GM21737 (cell line): ENCODE measurements at regions not wholly inside any gene's neighbourhood (a gene's known extent, or its start where the extent isn't known, plus 50 kb on each side); places are given as distances from the start of the nearest gene placed in this dataset.
"Not testable (repeated sequence)": the region's sequence is repeated elsewhere in the genome, so short reads cannot be mapped to it uniquely, and the experiment has no call there.

ENCODE experiments used
- ATAC-seq: cut with Tn5 transposase; IDR thresholded peaks from one replicate; pipeline ENCODE4 v1.9.1; 2021; ENCODE audit warnings: mild to moderate bottlenecking, moderate library complexity; ENCODE audit not compliant: unreplicated experiment

DNA sequence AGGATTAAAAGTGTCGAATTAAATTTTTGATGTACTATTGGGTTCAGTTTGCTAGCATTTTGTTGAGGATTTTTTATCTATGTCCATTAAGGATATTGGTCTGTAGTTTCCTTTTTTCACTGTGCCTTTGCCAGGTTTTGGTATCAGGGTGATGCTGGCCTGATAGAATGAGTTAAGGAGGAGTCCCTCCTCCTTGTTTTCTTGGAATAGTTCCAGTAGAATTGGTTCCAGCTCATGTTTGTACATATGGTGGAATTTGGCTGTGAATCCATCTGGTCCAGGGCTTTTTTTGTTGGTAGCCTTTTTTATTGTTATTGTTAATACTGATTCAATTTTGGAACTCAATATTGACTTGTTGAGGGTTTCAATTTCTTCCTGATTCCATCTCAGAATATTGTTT, 141.8 kb downstream of the SIM1 start:
- ATAC-seq: no peak

DNA sequence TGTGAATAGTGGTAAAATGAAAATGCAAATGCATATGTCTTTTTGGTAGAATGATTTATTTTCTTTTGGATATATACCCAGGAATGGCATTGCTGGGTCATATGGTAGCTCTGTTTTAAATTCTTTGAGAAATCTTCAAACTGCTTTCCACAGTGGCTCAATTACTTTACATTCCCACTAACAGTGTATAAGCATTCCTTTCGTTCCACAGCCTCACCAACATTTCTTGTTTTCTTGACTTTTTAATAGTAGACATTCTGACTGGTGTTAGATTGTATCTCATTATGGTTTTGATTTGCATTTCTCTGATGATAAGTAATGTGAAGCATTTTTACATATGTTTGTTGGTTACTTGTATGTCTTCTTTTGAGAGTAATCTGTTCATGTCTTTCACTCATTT, 144.0 kb downstream of the SIM1 start:
- no peak for ATAC-seq

DNA sequence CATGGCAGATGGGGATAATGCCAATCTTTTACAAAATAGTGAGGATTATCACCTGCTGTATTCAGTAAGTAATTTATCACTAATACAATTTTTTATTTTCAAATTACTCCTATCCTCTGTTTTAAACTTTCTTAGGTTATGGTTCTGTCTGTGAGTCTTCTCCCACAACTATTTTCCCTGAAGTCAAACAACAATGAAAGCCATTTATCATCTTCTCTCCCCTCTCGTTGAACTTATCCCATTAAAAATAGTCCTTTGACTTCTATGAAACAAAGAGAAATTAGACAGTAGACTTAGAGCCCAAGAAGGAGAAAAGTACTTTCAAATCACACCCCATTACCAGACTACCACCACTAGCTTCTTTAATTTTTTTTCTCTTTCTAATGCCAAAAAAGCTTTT, 147.7 kb downstream of the SIM1 start:
- no peak for ATAC-seq

DNA sequence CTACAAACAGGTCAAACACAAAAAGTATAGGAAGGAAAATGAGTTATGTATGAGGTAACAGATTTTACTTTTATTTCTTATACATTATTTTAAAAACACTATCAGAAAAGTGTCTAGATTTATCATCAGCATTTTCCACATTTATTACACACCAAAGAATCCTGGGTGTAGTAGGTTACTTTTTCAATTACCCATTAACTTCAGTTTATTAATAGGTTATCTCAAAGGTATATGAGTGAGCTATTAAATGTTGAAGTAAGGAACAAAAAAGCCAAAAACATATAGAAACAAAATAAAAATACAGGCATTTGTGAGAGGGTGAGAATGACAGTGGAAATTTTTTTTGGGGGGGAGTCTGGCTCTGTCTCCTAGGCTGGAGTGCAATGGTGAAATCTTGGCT, 150.5 kb downstream of the SIM1 start:
- ATAC-seq: no peak

DNA sequence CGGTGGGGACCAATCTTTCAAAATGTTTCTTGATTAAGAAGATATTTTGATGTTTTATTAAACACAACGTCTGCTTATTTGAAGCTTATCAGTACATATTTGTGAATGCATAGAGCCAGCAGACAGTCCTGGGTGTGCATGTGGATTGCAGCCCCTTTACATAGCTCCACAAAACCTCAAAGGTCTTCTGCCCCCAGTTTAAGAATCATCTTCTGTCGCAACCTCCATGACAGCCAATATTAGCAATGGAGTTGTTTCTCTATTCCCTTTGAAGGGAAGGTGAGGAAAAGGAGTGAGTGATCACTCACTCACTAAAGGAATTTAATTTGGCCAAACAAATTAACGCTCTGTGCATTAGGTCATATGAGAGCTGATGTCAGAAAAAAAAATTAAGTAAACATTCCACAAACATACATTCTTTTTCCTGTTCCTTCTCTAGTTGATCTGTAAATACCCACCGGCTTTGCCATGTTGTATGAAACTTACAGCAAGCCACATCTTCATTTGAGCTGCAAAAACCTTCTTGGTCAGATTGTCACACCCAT, 152.9 kb downstream of the SIM1 start:
- ATAC-seq: no peak

DNA sequence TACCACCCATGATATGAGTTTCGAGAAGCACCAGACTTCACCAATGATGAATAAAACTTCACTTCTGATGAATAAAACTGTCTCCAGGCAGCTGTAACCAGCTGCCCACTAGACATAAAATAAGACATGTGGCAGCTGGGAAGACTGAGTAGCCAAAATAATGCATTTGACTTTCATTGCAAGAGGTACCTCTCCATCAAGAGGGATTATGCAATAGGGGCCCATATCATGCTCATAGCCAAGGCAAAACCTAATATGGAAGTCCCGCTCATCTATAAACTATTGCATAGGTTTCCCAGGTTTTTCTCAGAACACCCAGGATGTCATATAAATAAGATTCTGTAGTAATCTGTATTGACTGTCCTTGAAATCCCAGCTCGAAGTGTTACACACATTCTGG, 155.5 kb downstream of the SIM1 start:
- no peak for ATAC-seq

DNA sequence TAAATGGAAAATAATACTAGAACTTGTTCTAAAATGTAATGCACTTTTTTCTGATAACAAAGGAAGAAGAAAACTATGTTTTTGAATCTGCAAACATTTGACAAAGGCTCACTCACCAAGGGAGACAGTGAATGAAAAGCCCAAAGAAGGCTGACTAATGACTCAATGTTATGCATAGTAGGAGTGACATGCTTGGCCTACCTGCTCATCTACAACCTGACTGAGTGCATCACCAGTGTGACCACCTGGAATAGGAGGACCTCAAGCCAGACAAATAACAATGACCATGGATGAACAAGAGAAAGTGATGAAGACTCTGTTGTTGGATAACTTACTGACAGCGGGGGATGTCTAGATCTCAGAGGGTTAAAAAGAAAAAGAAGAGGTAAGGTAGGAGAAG, 157.2 kb downstream of the SIM1 start:
- no peak for ATAC-seq

DNA sequence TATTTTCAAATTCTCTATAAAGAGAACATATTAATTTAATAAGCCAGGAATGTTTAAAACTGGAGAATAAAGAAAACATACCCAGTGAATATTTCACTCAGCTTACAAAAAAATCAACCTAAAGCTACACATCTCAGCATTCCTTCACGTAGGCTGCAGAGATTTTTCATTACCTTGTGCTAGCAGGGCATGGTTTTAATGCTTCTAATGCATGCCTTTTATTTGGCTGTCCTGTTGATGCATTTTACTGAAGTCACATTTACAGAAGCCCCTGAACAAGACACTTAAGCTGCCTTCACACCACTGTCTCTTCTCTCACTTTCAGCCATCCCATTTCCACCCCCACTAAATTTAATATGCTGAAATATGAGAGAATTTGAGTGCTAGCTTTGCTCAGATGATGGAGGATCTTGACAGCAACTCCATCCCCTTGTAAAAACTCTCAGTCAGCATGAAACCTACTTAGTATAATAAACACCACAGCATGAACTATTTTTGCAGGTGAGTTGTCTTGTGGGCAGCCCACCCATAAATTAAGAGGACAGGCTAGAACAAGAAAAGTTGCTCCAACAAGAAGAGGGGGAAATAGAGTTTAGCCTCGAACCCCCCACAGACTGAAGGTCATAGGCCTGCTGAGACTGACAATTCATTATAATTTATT, 159.4 kb downstream of the SIM1 start:
- no peak for ATAC-seq

DNA sequence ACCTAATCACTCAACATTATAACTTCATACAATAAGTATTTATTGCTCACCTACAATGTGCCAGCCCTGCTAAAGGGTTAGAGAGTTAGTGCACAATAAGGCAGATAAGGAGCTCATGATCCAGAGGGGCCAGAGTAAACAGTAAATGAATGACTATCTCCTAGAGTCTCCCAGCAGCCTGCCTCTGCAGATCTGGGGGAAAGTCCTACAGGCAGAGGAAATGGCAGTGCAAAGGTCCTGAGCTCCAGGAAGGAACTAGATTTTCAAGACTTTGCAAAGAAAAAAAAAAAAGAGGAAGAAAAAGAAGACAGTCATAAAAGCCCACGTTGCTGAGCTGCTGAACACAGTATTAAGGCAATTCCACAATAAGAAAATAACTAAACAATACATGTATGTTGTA, 160.1 kb downstream of the SIM1 start:
- no peak for ATAC-seq

DNA sequence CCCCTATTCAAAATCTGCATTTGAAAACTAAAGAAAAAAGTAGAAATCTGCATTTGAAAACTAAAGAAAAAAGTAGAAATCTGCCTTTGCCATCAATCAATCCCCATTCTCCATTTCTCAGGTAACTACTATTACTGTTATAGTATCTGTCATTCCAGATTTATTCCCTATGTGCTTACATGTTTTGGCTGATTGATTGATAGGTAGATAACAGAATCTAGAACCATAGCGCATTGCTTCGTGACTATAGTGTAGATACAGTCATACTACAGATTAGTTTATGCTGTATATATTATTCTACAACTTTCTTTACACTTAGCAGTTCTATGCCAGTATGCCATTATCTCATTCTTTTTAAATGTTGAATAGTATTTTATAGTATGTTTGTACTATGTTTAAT, 163.0 kb downstream of the SIM1 start:
- ATAC-seq: no peak

DNA sequence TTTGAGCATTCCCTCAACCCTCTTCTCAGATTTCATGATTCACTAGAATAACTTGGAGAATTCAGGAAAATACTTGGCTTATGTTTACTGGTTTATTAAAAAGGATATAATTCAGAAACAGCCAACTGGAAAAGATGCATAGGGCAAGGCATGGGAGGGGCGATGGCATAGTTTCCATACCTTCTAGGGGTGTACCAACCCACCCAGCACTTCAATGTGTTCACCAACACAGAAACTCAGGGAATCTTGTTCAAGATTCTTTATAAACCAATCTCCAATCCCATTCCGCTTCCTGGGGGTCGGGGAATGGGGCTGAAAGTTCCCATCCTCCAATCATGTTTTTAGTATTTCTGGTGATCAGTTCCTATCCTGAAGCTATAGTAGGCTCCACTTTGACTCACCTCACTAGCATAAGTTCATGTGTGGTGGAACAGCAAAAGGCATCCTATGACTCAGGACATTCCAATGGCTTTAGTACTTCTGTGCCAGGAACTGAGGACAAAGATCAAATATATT, 164.4 kb downstream of the SIM1 start:
- no peak for ATAC-seq

DNA sequence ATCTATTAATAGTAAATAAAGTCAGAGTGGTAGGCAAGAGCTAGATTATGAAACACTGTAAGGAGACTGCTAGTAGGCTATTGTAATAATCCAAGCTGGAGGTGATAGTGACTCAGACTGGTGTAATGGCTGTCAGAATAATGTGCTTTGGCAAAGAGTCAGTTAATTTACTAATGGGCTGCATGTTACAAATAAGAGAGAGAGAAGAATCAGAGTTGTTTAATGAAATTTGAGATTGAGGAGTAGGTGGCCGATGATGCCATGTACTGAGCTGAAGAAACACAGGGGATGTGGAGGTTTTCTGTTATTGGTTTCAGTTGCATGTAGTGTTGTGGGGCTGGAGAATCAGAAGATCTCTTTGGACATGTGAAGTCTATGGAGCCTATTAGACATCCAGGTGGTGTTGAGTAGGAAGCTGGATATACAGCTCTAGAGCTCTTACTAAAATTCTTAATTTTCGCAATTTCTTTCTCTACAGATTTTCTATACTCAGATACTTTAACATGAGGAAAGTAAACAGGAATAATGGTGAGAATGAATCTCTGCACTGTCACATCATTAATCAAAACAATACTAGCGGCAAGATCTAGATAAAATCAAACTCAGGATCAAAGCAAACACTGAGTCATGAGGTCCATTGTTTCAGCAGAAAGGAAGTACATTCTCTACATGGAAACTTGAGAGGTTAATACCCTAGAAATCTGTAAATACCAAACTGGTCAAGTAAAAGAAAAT, 167.7 kb downstream of the SIM1 start:
- no peak for ATAC-seq

DNA sequence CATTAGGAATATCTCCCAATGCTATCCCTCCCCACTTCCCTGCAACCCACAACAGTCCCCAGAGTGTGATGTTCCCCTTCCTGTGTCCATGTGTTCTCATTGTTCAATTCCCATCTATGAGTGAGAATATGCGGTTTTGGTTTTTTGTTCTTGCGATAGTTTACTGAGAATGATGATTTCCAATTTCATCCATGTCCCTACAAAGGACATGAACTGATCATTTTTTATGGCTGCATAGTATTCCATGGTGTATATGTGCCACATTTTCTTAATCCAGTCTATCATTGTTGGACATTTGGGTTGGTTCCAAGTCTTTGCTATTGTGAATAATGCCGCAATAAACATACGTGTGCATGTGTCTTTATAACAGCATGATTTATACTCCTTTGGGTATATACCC, 169.5 kb downstream of the SIM1 start:
- ATAC-seq: not testable (repeated sequence)

DNA sequence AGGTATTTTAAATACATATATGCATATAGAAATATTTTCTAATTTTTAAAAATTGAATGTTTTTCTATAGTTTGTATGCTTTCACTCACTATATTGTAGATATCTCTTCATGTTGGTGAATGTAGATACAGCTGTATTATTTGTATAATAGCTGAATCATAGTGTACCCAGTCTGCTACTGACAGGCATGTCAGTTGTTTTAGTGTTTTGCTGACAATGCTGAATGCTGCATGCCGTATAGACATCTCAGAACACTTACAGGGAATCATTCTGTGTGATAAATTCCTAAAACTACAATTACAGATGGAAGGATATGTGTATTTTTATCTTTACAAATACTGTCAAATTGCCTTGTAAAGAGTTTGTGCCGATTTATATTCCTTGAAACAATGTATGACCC, 175.4 kb downstream of the SIM1 start:
- no peak for ATAC-seq

DNA sequence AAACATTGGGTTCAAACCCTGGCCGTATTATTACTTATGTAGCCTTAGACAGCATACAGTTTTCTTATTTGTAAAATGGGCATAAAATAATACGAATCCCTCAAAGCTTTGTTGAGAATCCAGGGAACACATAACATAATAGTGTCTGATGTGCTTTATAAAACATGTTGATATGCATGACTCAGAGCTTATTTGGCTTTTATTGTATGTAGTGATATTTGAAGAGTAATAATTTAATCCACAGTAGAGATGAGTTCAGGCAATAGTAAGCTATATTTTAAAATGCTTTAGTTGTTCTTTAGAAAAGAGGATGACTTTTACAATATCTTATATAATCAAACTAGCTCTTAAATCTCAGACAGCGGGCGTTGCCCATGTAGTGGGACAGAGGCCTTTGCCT, 176.4 kb downstream of the SIM1 start:
- ATAC-seq: no peak

DNA sequence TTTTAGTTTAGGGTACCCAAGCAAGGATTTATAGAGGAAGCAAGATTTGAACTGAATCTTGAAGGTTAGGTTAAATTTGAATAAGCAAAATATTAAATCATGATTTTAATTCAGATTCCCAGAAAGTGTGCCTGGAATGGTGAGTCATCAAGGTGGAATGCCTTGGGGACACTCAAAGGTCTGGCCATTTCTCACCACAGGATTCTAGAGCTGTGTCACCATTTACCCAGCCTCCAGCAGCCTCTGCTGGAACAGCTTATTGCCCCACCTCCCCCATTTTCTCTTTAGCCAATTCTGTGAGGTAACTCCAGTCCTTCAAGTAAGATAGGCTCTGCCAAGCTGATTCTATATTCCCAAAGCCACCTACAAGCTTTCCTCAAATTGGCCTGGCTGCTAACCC, 181.4 kb downstream of the SIM1 start:
- no peak for ATAC-seq

DNA sequence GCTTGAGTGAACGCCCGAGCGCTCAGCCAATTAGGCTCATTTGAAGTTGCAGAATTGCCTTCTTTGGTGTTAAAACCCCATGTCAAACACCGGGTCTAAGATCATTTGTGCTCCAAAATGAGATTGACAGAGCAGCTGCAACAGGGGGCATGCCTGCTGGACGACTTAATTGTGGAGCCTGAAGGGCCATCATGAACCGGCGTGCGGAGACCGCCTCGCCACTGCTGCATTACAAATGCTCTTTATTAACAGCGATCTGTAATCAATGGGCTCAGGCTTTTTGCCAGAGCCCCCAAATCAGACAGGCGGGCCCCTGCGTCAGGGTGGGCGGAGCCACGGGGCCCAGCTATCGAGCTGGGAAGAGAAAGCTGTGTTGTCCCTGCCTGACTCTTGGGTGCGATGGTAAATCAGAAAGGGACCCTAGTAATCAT, 183.2 kb downstream of the SIM1 start:
- no peak for ATAC-seq

DNA sequence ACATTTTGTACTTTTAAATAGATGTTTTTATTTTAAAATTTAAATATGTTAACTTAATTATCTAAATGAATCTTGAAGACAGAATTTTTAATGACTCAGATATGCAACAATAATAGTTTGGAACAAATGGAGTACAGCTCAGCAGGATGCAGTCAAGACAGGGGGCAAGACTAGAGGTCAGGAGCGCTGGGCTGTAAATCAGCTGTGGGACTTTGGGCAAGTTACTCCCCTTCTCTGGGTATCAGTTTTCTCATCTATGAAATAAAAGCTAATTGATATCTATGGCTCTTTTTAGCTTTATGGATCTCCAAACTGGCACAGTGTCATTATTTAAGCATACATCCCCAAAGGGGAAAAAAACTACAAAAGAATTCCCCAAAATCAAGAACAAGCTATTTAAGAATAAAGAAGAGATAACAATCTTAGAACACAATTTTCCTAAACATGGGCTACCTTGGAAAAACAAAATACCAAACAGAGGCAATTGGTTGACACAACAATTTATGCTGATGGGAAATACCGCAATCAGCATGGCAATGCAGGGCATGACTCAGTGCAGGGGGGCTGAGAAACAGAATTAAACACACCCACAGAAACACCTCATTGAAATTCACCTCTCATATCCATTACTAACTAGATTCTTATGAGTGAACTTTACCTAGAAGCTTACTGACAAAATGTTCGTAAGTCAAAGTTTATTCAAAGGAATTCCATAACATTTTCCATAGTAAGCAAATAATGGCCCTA, 188.2 kb downstream of the SIM1 start:
- no peak for ATAC-seq

DNA sequence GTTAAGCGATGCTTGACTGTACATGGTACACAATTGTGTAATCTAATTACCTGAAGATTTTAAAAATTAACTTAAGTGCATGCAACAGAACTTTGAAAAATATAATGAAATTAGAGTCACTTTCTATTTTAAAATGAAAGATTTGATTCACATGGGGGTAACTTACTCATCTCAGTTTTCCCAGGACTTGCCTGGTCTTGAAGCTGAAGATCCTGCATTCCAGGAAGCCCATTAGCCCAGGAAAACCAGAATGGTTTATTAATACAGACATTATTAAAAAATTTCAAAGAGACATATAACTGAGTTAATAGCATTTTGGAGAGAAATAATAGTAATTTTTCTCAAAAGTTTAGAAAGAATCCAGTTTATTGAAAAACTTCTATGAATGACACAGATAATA, 190.6 kb downstream of the SIM1 start:
- no peak for ATAC-seq

DNA sequence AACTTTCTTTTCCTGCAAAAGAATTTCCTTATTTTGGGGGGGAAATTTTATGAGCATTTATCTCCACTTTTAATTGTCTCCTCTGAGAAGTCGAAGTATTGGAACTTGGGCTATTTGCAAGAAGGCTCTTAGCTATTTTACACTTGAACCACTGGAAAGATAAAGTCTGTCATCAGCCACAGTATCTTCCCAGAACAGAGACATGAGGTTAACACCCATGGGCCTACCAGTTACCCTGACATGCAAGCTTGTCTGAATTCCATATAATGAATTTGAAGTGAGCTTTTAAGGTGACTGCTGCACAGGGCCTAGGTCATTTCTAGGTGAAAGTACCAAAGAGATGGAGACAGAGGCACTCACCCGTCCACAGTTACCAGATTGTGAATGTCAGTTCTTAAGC, 193.1 kb downstream of the SIM1 start:
- ATAC-seq: no peak

DNA sequence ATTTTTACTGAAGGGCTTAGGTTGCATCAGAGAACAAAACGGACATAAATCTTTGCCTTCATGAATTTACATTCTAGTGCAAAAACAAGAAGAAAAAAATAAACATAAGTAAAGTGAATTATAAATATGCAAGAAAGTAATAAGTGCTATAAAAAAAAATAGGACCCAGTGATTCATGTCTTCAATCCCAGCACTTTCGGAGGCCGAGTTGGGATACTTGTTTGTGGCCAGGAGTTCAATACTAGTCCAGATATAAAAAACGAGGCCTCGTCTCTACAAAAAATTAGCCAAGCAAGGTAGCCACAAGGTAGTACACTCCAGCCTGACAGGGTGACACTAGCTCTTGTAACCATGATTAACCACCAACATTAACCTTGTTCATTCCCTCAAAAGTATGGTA, 193.5 kb downstream of the SIM1 start:
- no peak for ATAC-seq

DNA sequence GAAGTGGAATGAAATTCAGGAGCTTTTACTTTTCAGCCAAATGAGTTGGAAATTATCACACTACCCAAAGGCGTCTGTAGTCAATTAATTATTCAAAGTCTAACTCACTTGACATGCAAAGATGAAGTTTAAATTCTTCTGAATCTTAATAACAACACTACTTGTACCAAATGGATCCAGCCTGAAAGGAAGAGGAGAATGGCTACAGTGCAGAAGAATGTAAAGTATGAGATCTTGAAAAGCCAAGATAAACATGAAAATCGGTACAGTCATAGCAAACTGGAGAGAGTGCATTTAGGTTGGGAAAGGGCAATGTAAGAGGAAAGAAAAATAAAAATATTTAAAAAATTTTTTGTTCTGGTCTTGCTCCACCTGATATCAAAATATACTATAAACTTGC, 195.5 kb downstream of the SIM1 start:
- no peak for ATAC-seq
